Hematopoietic multipotent progenitor cell treated with erythropoietin and hydrocortisone succinate and interleukin-3 and kit ligand, for 4 days (in vitro differentiated cells): ENCODE measurements at regions not wholly inside any gene's neighbourhood (a gene's known extent, or its start where the extent isn't known, plus 50 kb on each side); places are given as distances from the start of the nearest gene placed in this dataset.

Source experiments
- DNase-seq: peaks from one replicate; pipeline ENCODE4 v3.0.0-alpha.2; 2015

DNA sequence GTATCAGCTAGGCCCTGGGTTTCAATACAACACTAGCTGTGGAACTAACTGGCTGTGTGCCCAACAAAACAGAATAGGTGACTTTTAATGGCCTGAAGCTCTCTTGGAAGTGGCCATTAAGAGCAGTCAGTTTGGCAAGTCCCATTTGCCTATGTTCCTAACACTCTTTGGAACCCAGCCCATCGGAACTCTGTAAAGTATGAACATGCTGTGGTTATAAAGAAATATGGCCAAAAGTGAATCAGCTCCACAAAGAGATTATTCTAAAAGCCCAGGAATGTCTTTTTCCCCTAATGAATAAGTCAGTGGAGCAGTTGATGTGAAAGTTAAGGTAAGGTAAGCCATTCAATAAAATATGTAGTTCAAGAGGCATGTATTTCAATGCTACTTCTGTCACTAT, 223.7 kb upstream of the ADAMTS5 start:
- no peak for DNase-seq

DNA sequence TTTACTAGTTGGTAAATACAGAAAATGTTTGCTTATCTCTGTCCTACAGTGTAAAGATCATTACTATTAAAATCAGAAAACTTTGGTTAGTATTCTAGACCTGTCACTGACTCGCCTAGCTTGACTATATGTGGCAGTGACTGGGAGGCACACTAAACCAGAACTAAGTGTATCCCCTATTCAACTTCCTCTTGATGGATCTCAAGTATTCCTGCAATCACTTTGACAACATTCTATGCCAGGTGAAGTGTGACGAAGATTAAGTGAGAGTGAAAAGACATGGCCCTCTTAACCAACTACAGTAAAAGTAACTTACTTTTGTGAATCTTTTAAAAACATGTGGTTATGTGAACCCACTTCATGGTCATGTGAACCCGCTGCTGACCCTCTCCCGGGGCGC, 223.0 kb upstream of the ADAMTS5 start:
- no peak for DNase-seq

DNA sequence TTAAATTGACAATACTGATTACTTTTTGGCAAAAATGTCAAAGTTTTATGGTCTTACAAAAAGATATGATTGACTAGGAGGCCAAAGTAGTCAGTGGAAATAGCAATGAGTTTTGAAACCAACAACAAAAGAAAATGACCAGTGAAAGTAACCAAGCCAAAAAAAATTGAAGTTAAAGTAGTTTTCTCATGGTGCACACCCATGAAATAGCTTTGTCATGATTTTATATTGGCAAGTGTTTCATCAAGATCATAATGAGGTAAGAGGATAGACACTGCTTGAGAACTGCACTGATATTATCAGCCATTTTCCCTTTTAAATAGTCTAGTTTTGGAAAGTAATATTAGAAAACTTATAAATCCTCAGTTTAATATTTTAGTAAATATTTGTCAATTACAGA, 206.2 kb upstream of the ADAMTS5 start:
- no peak for DNase-seq

DNA sequence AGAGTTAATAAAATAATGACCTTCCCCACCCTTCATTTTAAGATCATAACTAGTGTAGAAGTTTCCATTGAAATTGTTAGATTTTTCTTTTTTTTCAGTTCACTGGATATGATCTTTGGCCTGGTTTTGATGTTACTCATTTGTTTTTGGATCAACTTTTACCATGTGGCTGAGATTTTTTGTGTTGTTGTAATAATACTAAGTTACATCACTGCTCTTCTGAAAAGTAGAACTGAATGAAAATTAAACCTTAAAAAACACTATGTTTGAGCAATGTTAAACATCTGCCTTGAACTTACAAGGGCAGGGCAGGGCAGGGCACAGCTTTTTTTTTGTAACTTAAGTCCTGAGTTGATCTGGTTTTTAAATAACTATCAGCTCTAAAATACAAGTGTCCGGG, 204.8 kb upstream of the ADAMTS5 start:
- DNase-seq = no peak

DNA sequence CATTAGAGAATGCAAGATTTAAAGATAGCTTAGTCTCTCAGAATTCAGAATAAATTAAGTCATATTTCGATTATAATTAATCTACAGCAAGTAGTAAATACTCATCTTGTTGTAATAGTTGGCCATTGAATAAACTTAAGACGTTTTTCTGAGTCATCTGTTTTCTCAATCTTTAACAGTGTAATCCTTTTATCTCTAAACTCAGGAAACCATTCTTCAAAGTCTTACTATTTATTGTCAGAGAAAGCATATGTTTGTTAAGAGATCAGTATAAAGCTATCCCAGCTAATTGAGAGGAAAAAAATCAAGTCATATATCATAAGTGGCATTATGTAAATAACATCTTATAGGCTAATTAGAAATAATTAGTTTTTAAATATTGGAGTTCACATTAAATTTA, 201.2 kb upstream of the ADAMTS5 start:
- no peak for DNase-seq

DNA sequence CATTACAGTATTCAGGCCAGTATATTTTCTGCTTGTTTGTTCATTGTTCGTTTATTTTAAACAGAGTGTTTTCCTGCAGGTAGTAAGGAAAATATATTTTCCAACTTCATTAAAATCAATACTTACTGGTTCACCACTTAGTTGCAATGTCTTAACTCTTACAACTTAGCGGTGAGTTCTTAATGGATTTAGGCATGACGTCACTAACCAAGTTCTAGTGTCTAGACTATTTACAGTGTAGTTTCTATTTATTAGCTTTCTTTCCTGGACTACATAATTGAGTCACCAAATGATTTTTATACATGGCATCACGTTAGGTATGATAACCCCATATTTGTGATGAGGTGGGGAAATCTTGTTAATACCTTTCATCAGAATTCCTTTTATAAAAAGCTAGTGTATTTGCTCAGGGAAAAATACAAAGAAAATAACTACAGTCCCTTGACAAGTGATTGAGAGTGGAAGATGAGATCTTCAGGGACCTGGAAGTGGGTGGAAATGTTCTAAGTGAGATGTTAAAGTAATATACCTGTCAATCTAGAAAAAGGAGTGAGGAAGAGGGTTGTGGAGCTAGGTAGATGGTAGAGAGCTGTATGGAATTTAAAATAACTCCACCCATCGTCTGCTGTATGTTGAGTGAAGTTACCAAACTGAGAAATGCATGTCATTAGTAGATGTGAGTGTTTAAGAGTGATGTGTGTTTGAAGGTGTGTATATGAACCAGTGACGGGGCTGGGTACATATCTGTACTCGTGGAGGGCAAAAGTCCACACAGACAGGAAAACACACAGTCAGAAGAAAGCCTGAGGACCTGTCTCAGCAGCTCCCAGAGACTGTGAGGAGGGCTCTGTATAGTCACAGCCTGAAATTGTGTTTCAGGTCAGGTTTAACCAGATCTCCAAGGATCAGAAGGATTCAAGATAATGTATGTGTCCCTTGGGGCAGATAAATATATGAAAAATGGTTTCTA, 197.6 kb upstream of the ADAMTS5 start:
- DNase-seq = no peak

DNA sequence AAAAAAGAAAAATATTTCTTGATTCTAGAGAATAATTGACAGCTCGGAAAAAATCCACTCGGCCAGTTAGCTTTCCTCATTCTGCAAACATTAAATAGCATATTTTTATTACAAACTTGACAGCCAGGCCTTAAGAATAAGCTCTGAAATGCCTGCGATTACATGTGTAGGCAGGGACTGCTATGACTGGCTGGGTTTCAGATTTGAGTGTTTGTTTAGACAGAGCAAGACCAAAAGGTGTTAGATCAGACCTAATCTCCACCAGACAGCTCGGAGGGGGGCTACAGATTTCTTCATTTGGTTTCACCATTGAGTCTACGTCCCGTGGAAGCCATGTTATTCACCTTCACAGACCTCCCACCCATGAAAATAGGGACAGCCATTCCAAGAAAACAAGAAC, 192.1 kb upstream of the ADAMTS5 start:
- DNase-seq = no peak

DNA sequence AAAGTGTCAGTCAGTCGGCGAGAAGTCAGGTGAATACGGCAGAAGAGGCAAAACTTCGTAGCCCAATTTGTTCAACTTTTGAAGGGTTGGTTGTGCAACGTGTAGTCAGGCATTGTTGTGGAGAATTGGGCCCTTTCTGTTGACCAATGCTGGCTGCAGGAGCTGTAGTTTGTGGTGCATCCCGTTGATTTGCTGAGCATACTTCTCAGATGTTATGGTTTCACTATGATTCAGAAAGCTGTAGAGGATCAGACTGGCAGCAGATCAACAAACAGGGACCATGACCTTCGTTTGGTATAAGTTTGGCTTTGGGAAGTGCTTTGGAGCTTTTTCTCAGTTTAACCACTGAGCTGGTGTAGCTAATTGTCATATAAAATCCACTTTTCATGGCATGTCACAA, 190.2 kb upstream of the ADAMTS5 start:
- no peak for DNase-seq

DNA sequence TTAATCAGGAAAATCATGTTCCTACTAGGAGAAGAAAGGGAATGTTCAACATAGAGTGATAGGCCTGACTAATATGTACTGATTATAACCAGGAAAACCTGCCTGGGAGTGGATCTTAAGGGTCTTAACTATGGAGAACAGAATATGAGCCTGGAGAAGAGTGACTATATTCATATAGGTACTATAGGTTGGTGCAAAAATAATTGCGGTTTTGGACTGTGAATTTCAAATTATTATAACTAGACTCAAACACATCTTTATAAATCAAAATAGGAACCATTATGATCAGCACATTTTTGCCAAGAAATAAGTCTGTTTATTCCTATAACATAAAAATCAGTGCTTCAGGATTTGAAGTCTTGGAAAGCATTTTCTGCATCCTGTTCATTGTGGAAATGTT, 189.8 kb upstream of the ADAMTS5 start:
- no peak for DNase-seq

DNA sequence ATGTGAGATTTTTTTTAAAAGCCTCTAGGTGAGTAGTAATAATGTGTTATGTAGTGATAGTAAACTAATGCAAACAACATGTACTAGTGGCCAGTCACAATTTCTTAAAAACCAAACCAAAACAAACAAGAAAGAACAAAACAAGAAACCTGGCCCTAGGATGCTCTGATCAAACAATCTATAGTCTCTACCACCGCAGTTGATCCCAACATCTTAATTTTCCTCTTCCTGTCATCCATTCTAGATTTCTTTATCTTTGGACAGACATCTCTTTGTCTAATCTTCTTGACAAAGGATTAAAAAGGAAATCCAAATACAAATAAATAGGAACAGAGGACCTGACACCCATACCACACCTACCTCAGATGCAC, 188.2 kb upstream of the ADAMTS5 start:
- no peak for DNase-seq

DNA sequence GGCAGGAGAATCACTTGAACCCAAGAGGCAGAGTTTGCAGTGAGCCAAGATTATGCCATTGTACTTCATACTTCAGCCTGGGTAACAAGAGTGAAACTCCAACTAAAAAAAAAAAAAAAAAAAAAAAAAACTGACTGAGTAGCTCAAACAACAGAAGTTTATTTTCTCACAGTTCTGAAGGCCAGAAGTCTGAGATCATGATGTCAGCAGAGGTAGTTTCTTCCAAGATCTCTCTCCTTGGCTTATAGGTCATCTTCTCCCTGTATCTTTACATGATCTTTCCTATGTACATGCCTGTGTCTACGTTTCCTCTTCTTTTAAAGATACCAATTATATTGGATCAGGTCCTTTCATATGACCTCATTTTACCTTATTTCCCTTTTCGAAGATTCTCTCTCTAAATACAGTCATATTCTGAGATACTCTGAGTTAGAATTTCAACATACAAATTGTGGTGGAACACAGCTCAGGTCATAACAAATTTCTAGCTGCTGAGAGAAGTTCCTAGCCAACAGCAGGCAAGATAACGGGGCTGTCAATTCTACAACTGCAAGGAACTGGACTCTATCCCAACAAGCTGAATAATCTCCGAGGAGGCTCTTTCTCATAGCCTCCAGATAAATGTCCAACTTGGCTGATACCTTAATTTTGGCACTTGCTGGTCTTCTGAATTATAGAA, 187.7 kb upstream of the ADAMTS5 start:
- no peak for DNase-seq

DNA sequence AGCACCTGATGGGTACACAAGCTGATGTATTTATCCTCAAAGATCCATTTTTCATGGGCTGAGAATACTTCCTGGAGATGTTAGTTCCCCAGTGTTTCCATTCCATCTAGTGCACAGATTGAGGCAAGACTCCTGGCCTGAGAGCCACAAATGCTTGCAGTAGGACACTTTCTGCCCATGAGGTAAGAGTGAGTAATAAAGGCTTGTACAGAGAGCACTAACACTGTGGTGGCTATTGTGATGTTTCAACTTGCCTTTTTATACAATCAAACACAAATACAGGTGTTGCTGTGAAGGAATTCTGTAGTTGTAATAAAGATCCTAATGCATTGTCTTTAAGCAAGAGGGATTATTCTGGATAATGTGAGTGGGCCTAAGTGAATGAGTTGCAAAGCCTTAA, 186.1 kb upstream of the ADAMTS5 start:
- DNase-seq = no peak

DNA sequence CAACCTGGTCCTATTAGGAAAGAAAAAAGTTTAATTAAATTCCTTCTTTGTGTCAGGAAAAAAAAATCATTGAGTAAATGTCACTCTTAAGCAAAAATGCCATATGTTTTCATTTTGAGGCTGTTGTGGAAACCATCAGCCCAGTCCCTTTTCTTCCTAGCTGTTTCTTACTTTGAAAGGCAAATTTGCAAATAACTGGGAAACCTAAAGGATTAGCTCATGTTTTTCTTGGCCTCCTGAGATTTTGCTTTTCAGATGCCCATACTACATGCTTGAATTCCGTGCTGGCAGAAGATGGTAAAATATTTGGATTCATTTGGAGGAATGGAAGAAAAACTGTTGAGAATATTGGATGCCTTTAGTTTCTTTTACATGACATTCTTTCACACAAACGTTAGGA, 182.1 kb upstream of the ADAMTS5 start:
- DNase-seq = no peak

DNA sequence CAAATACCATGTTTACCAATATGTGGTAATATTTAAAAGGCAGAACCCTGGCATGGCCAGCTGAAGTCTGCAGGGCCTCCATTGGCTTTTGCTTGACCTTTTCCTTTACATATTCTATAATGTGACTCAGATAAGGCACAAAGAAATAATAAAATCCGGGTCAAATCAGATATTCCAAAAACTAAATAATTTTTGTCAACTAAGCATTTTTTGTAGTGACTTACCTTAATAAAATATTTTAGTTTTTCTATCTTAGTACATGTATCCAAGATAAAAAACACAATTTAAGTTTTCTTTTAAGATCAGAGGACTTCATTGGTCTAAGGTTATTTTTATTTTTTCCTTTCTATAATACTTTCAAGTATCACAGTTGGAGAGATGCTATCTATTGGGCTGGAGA, 179.4 kb upstream of the ADAMTS5 start:
- no peak for DNase-seq

DNA sequence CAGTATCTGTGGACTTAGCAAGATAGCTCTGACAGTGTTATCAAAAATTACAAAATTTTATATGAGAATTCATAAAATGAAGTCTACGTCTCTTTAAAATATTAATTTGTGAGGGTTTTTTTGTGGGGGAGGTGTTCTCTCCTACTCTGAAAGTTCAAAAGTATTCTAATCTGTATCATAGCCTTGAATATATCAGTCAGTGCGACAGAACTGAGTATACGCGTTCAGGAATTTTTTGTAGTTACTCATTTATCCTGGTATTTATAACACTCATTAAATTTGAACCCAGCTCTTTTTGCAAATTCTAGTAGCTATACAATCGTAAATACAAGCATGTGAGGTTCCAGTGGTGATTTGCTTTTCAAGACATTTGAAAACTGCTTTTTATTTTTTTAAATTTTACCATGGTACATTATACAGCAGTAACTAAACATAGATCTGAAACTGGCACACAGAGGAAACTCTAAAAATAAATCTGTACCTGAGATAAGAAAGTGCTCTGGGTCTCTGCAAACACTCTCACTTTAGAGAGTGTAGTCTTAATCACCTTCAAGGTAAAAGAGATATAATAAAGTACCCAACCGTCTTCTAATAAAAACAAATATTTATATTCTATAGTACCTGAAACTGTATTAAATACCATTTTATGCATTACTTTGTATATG, 178.4 kb upstream of the ADAMTS5 start:
- no peak for DNase-seq

DNA sequence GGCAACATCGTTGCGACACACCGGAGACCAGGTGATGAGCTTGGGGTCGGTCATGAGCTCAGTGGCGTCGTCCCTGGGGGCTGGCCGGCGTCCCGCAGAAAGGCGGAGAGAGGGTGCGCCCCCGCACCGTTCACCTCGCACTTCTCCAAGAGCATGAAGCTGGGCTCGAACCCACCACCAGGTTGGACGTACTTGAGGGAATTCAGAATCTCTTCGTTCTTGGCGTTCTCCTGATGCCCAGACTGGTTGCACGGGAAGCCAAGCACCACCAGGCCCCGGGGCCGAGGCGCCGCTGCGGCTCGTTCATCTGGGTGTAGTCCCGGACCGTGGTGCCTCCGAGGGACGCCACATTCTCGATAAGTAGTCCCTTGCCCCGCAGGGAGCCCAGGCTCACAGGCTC, 176.6 kb upstream of the ADAMTS5 start:
- DNase-seq = no peak

DNA sequence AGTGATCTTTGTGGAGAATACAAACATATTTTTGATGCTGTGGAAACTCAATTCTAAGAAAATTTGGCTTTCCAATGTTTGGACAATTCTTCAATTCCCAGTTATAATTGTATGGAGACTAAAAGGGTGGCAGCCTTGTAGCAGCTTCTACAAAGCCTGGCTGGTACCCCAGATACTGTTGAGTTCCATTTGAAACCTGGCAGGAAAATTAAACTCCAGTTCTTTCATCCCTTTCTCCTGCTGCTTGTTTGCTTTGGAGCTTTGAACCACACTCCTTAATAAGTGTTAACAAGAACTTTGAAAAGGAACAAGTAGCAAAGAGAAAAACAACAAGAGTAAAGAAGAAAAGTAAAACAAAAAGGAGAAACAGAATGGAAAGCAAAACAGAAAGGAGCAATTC, 172.6 kb upstream of the ADAMTS5 start:
- no peak for DNase-seq

DNA sequence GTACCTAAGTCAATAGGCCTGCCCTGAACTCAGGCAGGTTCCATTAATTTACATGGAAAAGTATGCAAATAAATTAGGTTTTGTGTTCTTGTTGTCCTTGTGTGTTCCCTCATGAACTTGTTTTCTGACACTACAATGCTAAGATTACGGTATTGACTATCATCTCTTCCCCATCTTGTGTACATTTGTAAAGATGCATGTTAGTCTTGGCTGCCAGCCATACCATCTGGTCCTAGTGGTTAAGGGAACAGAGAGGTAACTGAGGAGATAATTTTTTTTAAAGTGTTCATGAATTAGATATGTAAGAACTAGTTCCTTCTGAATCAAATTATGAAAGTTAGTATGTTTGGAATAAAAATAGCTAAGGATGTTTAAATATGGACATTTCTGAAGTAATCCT, 167.6 kb upstream of the ADAMTS5 start:
- no peak for DNase-seq

DNA sequence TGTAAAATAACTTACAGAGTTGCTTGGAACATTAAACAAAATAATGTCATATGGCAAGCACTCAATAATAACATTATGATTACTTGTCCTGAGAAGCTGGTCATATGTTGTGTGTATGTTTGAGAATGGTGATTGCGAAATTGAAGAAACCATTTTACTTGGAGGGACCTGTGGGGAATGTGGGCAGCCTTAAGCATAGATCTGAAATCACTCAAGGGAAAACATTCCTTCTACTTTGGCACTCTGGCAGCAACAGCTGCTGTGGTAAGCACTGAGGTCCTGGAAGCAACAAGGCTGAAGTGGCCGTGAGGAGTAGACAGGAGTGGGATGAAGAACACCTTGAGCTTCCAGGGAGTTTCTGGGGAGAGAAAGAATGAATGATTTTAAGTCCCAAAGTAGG, 165.4 kb upstream of the ADAMTS5 start:
- DNase-seq = no peak

DNA sequence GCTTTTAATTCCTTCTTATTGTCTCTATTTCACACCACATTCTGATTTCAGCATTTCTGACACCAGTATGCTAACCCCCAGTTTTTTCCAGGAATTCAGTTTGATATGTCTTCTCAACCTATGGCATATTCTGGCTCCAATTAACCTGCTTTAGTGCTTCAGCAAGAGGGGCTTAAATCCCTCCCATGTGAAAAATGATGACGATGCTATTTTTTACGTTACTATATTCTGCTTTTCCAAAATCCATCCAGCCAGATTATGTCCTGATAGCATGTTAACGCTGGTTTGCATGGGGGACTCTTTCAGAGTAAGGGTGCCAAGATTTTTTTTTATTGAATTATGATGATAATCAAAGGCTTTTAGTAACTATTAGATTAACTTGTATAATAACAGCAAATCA, 163.3 kb upstream of the ADAMTS5 start:
- no peak for DNase-seq

DNA sequence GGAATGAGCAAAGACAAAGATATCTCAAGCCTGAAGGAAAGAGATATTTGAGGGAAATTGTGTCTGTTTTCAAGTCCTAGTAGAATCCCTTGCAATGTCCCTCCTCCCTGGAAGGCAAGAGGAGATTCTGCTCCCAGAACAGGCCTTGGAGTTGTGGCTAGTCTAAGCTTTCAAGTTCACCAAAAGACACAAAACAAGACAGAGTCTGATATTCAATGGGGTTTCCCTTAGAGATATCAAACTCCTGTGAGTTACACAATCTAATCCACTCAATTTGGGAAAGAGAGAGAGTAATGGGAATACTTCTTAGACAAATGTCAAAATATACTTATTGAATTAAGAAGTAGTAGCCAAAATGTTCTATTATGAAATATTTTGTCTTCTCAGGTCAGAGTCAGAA, 162.8 kb upstream of the ADAMTS5 start:
- no peak for DNase-seq

DNA sequence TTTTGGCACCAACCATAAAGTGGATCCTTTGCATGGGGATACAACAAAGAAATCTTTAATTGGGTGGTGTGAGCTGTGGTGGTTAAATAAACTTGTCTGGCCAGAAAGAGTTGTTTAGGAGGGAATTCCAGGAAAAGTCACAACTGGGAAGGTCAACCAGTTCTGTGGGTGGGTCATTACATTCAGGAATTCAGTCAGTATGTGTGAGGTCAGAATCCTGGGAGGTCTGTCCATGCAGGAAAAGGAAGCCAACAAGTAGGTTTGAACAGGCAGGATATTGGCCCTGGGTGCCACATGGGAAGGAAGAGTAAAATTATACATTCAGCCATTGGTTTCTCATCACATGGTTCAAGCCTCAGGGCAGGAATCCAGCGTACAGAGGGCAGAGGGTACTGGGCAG, 162.3 kb upstream of the ADAMTS5 start:
- no peak for DNase-seq

DNA sequence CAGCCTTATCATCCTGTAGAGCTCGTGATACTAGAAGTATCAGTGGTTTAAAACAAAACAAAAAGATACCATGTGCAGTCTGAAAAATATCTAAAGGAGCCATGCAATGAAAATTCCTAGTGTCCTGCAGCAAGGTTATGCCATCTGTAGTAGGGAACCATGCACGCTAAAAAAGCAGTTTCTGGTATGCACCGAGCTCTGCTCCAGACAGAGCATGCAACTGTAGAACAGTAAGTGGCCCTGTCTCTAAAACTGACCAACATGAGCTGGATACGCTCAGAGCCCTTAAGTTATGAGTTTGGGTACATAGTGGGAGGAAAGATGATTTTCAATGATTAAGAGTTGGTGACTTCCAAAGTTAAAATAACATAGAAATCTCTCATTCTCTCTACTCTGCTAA, 159.3 kb upstream of the ADAMTS5 start:
- no peak for DNase-seq

DNA sequence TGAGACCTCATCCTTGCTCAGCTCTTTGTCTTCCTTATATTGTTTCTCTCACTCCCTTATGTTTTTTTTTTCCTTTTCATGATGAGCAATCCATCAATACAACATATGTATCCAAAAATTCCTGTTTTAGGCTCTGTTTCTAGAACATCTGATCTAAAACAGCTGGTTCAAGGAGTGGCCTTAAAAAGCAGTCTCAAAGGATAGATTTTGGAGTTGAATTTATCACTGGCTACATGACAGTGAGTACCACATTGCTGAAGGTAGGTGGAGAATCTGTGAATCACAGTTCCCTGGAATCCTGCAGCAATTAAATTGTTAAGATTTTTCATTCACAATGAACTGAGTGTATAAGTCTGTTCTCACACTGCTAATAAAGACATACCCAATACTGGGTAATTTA, 155.8 kb upstream of the ADAMTS5 start:
- no peak for DNase-seq
